Astrocyte of the cerebellum (primary cell): ENCODE measurements at regions not wholly inside any gene's neighbourhood (a gene's known extent, or its start where the extent isn't known, plus 50 kb on each side); places are given as distances from the start of the nearest gene placed in this dataset.

ENCODE experiments used
- DNase-seq: peaks from one replicate; pipeline ENCODE4 v3.0.0-alpha.2; 2011; ENCODE audit warnings: low read depth
- H3K4me3 ChIP-seq: 2 replicates; pipeline ENCODE4 v1.5.1; 2011; ENCODE audit warnings: mild to moderate bottlenecking, low read depth, low read length, moderate library complexity
- CTCF ChIP-seq: IDR thresholded peaks from 2 replicates; pipeline ENCODE4 v1.5.1; 2012; ENCODE audit warnings: low read length, low read depth, moderate library complexity, mild to moderate bottlenecking; ENCODE audit errors: missing control alignments
- in situ Hi-C: cut with HindIII; loops from 2 replicates; pipeline ENCODE4 v1.10.0; 2017; ENCODE audit warnings: low sequenced_read_pairs

GRCh38 chr2:64391424-64391823 lies 62.5 kb upstream of the LGALSL start:
- in situ Hi-C loops = no loop called here
- H3K4me3 ChIP-seq = no peak overlapping the region
- no peak for DNase-seq
- no peak for TF ChIP-seq CTCF

GRCh38 chr2:64391940-64392339 lies 62.0 kb upstream of the LGALSL start:
- H3K4me3 ChIP-seq = no peak overlapping the region
- no peak for DNase-seq
- in situ Hi-C loops = no loop called here
- TF ChIP-seq CTCF = no peak

- DNase-seq = no peak
- in situ Hi-C loops = no loop called here
- no peak for TF ChIP-seq CTCF
- no peak overlapping the region for H3K4me3 ChIP-seq
Measured at GRCh38 chr2:64392529-64392928, 61.4 kb upstream of the LGALSL start.

- no peak for DNase-seq
- TF ChIP-seq CTCF = no peak
- no peak overlapping the region for H3K4me3 ChIP-seq
- in situ Hi-C loops = no loop called here
Measured at GRCh38 chr2:64393383-64394010, 60.5 kb upstream of the LGALSL start.

- DNase-seq = no peak
- in situ Hi-C loops = no loop called here
- TF ChIP-seq CTCF = no peak
- H3K4me3 ChIP-seq = no peak overlapping the region
Measured at GRCh38 chr2:64394153-64394552, 59.8 kb upstream of the LGALSL start.

- no peak for TF ChIP-seq CTCF
- DNase-seq = no peak
- in situ Hi-C loops = no loop called here
Measured at GRCh38 chr2:64396001-64396400, 58.0 kb upstream of the LGALSL start.

GRCh38 chr2:64396551-64396950 lies 57.4 kb upstream of the LGALSL start:
- DNase-seq = no peak
- in situ Hi-C loops = no loop called here

More at GRCh38 chr2:64396001-64396400, 58.0 kb upstream of the LGALSL start:
- no peak overlapping the region for H3K4me3 ChIP-seq

More at GRCh38 chr2:64396551-64396950, 57.4 kb upstream of the LGALSL start:
- no peak for TF ChIP-seq CTCF
- H3K4me3 ChIP-seq = no peak overlapping the region
